GM12891 (cell line): ENCODE measurements at regions not wholly inside any gene's neighbourhood (a gene's known extent, or its start where the extent isn't known, plus 50 kb on each side); places are given as distances from the start of the nearest gene placed in this dataset.

ENCODE experiments used
- PAX5 ChIP-seq: IDR thresholded peaks from 2 replicates; pipeline ENCODE4 v1.6.1; 2011; ENCODE audit warnings: low read length, moderate library complexity, mild to moderate bottlenecking; ENCODE audit not compliant: insufficient read depth, severe bottlenecking
- POLR2A ChIP-seq: IDR thresholded peaks from 2 replicates; pipeline ENCODE4 v1.6.1; 2011; ENCODE audit warnings: low read depth, low read length, control low read depth
- POLR2AphosphoS5 ChIP-seq: IDR thresholded peaks from 2 replicates; pipeline ENCODE4 v1.6.1; 2011; ENCODE audit warnings: low read depth, low read length, control low read depth
- POU2F2 ChIP-seq: IDR thresholded peaks from 2 replicates; pipeline ENCODE4 v1.6.1; 2011; ENCODE audit warnings: low read depth, mild to moderate bottlenecking, control low read depth, low read length, moderate library complexity
- TAF1 ChIP-seq: IDR thresholded peaks from 2 replicates; pipeline ENCODE4 v1.6.1; 2011; ENCODE audit warnings: low read depth, low read length, control low read depth

GRCh38 chr4:75189711-75190335 is 256.9 kb downstream of the PARM1 start:
- no peak for TF ChIP-seq POLR2AphosphoS5
- no peak for TF ChIP-seq TAF1
- TF ChIP-seq POLR2A, result no peak
- no peak for TF ChIP-seq POU2F2
- no peak for TF ChIP-seq PAX5
